GM19455 (cell line): ENCODE measurements at regions not wholly inside any gene's neighbourhood (a gene's known extent, or its start where the extent isn't known, plus 50 kb on each side); places are given as distances from the start of the nearest gene placed in this dataset.
"Not testable (repeated sequence)": the region's sequence is repeated elsewhere in the genome, so short reads cannot be mapped to it uniquely, and the experiment has no call there.

ENCODE experiments used
- ATAC-seq: cut with Tn5 transposase; IDR thresholded peaks from one replicate; pipeline ENCODE4 v1.9.1; 2021; ENCODE audit not compliant: unreplicated experiment

DNA sequence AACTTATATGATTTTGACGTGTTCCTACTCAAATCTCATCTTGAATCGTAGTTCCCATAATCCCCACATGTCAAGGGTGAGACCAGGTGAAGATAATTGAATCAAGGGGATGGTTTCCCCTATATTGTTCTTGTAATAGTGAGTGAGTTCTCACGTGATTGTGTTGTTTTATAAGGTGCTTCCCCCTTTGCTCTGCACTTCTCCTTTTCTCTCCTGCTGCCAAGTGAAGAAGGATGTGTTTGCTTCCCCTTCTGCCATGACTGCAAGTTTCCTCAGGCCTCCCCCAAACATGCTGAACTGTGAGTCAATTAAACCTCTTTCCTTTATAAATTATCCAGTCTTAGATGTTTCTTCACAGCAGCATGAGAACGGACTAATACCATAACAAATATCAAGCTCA lies 83.2 kb downstream of the MANEA start:
- ATAC-seq: no peak

DNA sequence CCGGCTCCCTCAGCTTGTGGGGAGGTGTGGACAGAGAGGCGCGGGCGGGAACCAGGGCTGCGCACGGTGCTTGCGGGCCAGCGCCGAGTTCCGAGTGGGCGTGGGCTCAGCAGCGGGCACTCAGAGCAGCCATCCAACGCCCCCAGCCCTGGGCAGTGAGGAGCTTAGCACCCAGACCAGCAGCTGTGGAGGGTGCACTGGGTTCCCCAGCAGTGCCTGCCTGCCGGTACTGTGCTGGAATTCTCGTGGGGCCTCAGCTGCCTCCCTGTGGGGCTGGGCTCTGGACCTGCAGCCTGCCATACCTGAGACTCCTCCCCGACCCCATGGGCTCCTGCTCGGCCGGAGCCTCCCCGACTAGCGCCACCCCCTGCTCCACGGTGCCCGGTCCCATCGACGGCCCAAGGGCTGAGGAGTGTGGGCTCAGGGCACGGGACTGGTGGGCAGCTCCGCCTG lies 92.7 kb downstream of the MANEA start:
- no peak for ATAC-seq

DNA sequence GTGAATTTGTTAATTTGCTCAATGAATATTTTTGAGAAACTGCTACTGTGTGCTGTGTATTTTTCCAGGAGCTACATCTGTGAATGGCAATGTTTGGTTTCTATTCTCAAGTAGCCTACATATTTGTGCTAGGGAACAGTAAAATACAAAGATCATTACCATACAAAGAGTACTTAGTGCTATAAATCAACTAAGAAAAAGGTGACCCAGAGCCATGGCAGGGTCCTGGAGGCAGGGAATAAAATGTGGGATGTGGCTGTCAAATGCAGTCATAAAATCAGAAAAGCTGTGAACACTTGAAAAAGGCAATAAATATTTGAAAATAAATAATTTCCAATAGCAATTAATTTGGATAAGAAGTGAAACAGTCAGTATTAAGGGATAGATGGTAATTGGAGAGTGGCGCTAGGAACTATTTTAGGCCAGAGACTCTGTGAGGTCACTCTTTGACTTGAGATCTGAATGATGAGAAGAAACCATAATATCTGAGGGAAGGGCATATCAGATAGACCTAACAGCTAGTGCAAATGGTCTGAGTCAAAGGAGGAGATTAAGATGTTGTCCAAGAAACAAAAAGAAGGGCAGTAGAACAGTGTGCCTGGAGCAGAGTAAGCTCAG lies 98.8 kb downstream of the MANEA start:
- no peak for ATAC-seq

DNA sequence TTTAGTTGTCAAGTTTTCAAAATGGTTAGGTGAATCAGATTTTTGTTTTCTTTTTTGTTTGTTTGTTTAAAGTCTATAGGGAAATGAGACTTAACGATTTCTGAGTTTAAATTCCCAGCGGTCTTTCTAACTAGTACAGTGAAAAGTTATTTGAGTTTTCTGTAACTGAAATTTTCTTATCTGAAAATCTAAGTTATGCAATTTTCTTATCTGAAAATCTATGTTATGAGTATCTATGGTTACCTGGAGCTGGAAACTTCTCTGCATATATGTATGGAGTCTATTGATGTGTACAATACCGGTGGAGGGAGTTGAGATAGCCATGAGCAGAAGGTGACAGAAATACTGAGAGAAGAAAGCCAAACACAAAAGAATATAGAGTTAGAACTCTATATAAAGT lies 102.6 kb downstream of the MANEA start:
- no peak for ATAC-seq

- ATAC-seq: no peak
Measured at GRCh38 chr6:95681736-95682135, 104.4 kb downstream of the MANEA start.

DNA sequence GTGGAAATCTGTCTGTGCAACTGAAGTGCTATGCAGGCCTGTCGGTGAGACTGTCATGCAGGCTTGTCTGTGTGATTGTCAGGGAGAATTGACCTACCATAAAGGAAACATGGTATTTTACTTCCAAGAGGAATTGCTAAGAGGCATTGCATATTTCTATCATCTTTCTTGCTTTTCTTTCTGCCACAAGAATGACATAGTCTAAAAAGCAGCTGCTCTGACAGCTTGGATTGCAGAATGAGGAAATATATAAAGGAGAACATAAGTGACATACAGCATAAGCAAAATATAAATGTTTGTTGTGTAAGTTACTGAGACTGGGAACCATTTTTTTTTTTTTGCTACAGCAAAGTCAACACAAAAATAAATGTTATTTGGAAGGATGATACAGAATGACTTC lies 105.1 kb downstream of the MANEA start:
- ATAC-seq: no peak

- ATAC-seq: no peak
Measured at GRCh38 chr6:95685822-95686221, 108.5 kb downstream of the MANEA start.

DNA sequence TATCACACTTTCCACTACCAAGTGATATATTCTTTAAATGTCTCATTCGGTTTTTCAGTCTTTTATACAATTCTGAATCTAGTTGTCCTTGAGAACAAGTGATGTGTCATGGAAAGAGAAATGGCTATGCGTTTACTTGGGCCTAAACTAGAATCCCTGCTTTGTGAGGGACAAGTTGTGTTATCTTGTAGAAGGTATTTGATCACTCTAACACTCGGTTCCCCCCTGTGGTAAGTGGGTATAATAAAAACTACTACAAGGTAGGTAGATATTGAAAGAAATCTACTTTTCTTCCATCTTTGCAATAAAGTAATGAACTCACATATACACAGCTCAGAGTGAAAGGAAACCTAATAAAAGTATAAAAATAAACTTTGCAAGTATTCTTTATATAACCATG lies 108.9 kb downstream of the MANEA start:
- no peak for ATAC-seq

GRCh38 chr6:95686895-95687294 lies 109.6 kb downstream of the MANEA start:
- no peak for ATAC-seq

DNA sequence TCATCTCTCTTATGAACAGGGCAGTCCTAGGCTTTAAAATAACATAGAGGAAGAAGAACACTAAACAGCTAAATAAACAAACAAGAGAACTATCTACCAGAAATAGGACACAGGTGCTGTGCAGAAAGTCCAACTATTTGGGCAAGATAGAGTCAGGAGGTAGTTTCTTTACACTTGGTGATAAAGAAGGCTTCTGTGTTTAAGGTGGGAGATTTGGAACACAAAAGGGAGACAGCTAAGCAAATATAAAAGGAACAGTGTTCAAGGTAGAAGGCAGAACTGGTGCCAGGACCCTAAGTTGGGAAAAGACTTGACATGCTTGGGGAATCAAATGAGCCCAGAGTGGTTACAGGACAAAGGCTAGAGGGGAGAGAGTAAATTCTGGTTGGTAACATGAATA lies 110.5 kb downstream of the MANEA start:
- ATAC-seq: no peak

- ATAC-seq: peak; percentile 74
Measured at GRCh38 chr6:95690328-95690727, 113.0 kb downstream of the MANEA start.

- ATAC-seq: no peak
Measured at GRCh38 chr6:95693108-95693507, 115.8 kb downstream of the MANEA start.

DNA sequence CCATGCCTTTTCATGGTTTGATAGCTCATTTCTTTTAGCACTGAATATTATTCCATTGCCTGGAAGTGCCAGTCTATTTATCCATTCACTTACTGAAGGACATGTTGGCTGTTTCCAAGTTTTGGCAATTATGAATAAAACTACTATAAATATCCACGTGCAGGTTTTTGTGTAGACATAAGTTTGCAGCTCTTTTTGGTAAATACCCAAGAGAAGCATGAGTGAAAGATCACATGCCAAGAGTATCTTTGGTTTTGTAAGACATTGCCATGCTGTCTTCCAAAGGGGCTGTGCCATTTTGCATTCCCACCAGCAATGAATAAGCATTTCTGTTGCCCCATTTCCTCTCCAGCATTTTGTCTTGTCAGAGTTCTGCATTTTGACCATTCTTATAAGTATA lies 120.9 kb downstream of the MANEA start:
- ATAC-seq: no peak

DNA sequence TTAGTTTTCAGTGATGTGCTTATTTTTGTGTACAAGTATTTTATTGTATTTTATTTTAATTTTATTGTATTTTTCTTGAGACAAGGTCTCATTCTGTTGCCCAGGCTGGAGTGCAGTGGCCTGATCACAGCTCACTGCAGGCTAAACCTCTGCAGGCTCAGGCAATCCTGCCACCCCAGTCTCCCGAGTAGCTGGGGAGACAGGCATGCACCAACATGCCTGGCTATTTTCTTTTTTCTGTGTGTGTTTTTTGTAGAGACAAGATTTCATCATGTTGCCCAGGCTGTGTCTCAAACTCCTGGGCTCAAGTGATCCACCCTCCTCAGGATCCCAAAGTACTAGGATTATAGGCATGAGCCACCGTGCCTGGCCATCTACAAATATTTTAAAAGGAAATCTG lies 146.3 kb downstream of the MANEA start:
- ATAC-seq: no peak

GRCh38 chr6:95725344-95725743 lies 148.0 kb downstream of the MANEA start:
- no peak for ATAC-seq

DNA sequence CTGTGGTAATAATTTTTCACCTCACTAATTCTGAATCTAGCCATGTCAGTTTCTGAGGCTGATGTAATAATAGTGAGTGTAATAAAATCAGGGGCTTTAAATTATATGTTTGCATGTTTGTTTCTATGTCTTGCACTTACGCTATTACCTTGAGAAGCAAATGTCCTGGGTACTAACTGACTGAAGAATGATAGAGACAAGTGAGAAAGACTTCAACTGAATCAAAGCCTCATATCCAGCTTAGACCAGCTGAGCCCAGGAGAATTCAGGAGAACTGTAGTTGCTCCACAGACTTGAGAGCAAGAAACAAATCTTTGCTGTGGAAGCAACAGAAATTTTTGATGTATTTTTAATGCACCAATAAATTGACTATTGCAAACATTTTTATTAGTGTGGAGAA lies 162.8 kb downstream of the MANEA start:
- no peak for ATAC-seq

GRCh38 chr6:95741045-95741444 lies 163.7 kb downstream of the MANEA start:
- ATAC-seq: no peak

- ATAC-seq: no peak
Measured at GRCh38 chr6:95742767-95743289, 165.5 kb downstream of the MANEA start.

DNA sequence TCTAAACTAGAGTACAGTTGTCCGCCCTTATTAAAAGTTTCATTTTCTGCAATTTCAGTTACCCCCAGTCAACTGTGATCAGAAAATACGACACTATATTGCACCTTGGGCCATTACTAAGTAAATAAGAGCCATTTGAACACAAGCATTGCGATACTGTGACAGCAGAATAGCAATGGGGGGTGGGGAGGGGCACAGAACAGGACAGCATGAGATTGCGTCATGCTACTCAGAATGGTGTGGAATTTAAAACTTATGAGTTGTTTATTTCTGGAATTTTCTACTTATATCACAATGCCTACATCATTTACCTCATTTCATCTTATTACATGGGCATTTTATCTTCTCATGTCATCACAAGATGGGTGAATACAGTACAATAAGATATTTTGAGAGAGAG lies 166.3 kb downstream of the MANEA start:
- no peak for ATAC-seq

DNA sequence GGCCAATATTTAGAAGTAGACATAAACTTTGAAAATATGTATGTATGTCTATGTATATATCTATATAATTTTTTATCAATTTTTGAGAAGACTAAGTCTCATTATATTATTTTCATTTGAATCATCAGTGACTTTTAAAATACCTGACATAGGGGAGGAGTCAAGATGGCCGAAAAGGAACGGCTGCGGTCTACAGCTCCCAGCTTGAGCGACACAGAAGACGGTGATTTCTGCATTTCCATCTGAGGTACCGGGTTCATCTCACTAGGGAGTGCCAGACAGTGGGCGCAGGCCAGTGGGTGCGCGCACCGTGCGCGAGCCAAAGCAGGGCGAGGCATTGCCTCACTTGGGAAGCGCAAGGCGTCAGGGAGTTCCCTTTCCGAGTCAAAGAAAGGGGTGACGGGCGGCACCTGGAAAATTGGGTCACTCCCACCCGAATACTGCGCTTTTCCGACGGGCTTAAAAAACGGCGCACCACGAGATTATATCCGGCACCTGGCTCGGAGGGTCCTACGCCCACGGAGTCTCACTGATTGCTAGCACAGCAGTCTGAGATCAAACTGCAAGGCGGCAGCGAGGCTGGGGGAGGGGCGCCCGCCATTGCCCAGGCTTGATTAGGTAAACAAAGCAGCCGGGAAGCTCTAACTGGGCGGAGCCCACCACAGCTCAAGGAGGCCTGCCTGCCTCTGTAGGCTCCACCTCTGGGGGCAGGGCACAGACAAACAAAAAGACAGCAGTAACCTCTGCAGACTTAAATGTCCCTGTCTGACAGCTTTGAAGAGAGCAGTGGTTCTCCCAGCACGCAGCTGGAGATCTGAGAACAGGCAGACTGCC lies 181.1 kb downstream of the MANEA start:
- ATAC-seq: not testable (repeated sequence)

- ATAC-seq: no peak
Measured at GRCh38 chr6:95767897-95768463, 190.6 kb downstream of the MANEA start.

GRCh38 chr6:95768539-95768938 lies 191.2 kb downstream of the MANEA start:
- ATAC-seq: no peak
